DND-41 (cell line): ENCODE measurements at regions not wholly inside any gene's neighbourhood (a gene's known extent, or its start where the extent isn't known, plus 50 kb on each side); places are given as distances from the start of the nearest gene placed in this dataset.

Experiments used
- ATAC-seq: fragments of 200-7000 bp; cut with Tn5 transposase; 3 replicates; pipeline ENCODE4 v1.9.1; 2021; ENCODE audit warnings: low read depth; ENCODE audit not compliant: insufficient read depth
- DNase-seq: peaks from one replicate; pipeline ENCODE4 v3.0.0-alpha.2; 2020
- H2AFZ ChIP-seq: 2 replicates; pipeline ENCODE4 v1.6.0; 2012; ENCODE audit warnings: low read depth, low read length
- H3K27ac ChIP-seq: 2 replicates; pipeline ENCODE4 v1.5.1; 2012; ENCODE audit warnings: low read length, inconsistent platforms
- H3K27me3 ChIP-seq: fragments of 200-600 bp; sonication (generic); 2 replicates; pipeline ENCODE4 v1.6.0; 2012; ENCODE audit warnings: low read length, mild to moderate bottlenecking, inconsistent platforms; ENCODE audit not compliant: insufficient read depth, poor library complexity
- H3K36me3 ChIP-seq: 2 replicates; pipeline ENCODE4 v1.5.1; 2012; ENCODE audit warnings: low read length, inconsistent platforms; ENCODE audit not compliant: insufficient read depth
- H3K4me1 ChIP-seq: 2 replicates; pipeline ENCODE4 v1.5.1; 2012; ENCODE audit warnings: mild to moderate bottlenecking, low read length; ENCODE audit not compliant: insufficient read depth
- H3K4me2 ChIP-seq: 2 replicates; pipeline ENCODE4 v1.6.0; 2012; ENCODE audit warnings: mild to moderate bottlenecking, moderate library complexity, low read length, inconsistent platforms; ENCODE audit not compliant: insufficient read depth
- H3K4me3 ChIP-seq, 2 experiments: fragments of 200-600 bp in 1 of 2; shearing (Covaris generic) in 1 of 2; 2 replicates each; pipeline ENCODE4 v1.5.1; 2012 to 2016; ENCODE audit warnings: inconsistent platforms in 2 of 2, low read length in 2 of 2, mild to moderate bottlenecking in 2 of 2, low read depth in 1 of 2, moderate library complexity in 1 of 2
- H3K79me2 ChIP-seq: 2 replicates; pipeline ENCODE4 v1.6.0; 2012; ENCODE audit warnings: low read length, inconsistent platforms; ENCODE audit not compliant: insufficient read depth
- H3K9ac ChIP-seq: 2 replicates; pipeline ENCODE4 v1.6.0; 2012; ENCODE audit warnings: low read depth, mild to moderate bottlenecking, inconsistent platforms, low read length, moderate library complexity
- H3K9me3 ChIP-seq: 2 replicates; pipeline ENCODE4 v1.5.1; 2012; ENCODE audit warnings: low read length, moderate library complexity, mild to moderate bottlenecking, inconsistent platforms; ENCODE audit not compliant: insufficient read depth, severe bottlenecking
- H4K20me1 ChIP-seq: 2 replicates; pipeline ENCODE4 v1.6.0; 2012; ENCODE audit warnings: low read length; ENCODE audit not compliant: insufficient read depth
- EZH2 ChIP-seq: IDR thresholded peaks from 3 replicates; pipeline ENCODE4 v1.6.1; 2012; ENCODE audit warnings: borderline replicate concordance, low read depth, mild to moderate bottlenecking, moderate library complexity, low read length, inconsistent platforms; ENCODE audit not compliant: severe bottlenecking
- TF ChIP-seq, protein P1 (sequence below): IDR thresholded peaks from 2 replicates; pipeline ENCODE4 v1.5.1; 2012; ENCODE audit warnings: borderline replicate concordance, low read length, moderate library complexity, mild to moderate bottlenecking; ENCODE audit not compliant: poor library complexity, severe bottlenecking; ENCODE audit errors: extremely low read depth

DNA sequence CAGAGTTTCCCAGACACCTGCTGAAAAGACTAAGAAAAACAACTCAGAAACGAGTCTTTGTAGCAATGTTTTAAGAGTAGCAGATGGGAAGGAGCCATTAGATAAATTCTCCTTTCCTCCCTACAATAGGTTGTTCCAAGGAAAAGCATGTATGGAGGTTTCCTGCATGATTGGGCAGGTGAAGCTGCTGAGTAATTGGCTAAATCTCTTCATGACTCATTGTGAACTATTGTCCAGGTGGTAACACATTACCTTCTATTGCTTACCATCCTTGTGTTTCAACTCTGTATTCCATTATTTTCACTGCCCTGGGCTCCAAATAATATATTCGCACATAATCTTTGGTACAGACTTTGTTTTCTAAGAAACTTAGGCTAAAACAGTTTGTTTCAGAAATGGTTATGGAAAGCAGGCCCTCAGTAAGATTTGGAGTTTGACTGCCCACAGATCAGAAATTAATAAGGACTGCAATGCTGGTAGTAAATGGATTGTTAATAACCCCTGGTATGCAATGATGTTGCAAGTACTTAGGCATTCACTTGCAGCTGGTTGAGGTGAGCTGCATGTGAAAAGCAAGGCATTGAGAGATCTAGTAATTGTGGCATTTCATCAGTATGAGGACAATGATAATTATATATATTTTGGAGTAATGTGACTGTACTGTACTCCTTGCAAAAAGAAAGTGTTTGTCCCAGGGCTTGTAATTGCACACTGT lies 281.4 kb upstream of the VLDLR start:
- DNase-seq: no peak
- TF ChIP-seq, protein P1, sequence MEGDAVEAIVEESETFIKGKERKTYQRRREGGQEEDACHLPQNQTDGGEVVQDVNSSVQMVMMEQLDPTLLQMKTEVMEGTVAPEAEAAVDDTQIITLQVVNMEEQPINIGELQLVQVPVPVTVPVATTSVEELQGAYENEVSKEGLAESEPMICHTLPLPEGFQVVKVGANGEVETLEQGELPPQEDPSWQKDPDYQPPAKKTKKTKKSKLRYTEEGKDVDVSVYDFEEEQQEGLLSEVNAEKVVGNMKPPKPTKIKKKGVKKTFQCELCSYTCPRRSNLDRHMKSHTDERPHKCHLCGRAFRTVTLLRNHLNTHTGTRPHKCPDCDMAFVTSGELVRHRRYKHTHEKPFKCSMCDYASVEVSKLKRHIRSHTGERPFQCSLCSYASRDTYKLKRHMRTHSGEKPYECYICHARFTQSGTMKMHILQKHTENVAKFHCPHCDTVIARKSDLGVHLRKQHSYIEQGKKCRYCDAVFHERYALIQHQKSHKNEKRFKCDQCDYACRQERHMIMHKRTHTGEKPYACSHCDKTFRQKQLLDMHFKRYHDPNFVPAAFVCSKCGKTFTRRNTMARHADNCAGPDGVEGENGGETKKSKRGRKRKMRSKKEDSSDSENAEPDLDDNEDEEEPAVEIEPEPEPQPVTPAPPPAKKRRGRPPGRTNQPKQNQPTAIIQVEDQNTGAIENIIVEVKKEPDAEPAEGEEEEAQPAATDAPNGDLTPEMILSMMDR: no peak
- no peak for TF ChIP-seq EZH2

DNA sequence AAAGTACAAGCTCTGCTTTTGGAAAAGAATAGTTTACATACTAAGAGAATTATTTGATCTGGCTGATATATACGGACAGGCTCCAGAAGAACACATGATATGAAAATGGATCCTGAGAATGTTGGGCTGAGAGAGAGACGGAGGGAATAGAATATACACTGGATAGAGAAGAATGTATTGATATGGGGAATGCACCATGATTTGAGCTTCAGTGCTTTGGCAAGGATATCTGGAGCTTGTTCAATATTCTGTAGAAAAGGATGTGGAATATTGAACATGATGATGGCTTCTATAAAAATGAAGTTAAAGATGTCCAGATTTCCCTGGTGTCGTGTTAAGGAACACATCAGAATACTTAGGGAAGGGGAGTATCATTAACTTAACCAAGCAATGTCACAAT lies 280.5 kb upstream of the VLDLR start:
- H3K4me2 ChIP-seq: no peak overlapping the region
- no peak overlapping the region for H2AFZ ChIP-seq
- ATAC-seq (no peak), DNase-seq (no peak)
- H3K9ac ChIP-seq: no peak overlapping the region
- H3K36me3 ChIP-seq: no peaks in the 10 kb centered on the region
- no peaks in the 10 kb centered on the region for H3K9me3 ChIP-seq
- H3K4me3 ChIP-seq: no peak overlapping the region
- no peaks in the 10 kb centered on the region for H3K79me2 ChIP-seq
- no peak overlapping the region for H3K27ac ChIP-seq
- no peaks in the 10 kb centered on the region for H3K4me1 ChIP-seq
- H4K20me1 ChIP-seq: no peaks in the 10 kb centered on the region
- H3K27me3 ChIP-seq: no peaks in the 10 kb centered on the region
- no peak for TF ChIP-seq EZH2
- TF ChIP-seq, protein P1: no peak

More for the DNA sequence above, 281.4 kb upstream of the VLDLR start:
- Histone ChIP-seq H3K9me3 (no peaks in the 10 kb centered on the region), H2AFZ (no peak overlapping the region), H3K27me3 (no peaks in the 10 kb centered on the region), H3K4me3 (no peak overlapping the region), H3K4me1 (no peaks in the 10 kb centered on the region), H3K79me2 (no peaks in the 10 kb centered on the region), H3K27ac (no peak overlapping the region), H3K4me2 (no peak overlapping the region), H3K36me3 (no peaks in the 10 kb centered on the region), H4K20me1 (no peaks in the 10 kb centered on the region), H3K9ac (no peak overlapping the region)
- ATAC-seq: no peak

DNA sequence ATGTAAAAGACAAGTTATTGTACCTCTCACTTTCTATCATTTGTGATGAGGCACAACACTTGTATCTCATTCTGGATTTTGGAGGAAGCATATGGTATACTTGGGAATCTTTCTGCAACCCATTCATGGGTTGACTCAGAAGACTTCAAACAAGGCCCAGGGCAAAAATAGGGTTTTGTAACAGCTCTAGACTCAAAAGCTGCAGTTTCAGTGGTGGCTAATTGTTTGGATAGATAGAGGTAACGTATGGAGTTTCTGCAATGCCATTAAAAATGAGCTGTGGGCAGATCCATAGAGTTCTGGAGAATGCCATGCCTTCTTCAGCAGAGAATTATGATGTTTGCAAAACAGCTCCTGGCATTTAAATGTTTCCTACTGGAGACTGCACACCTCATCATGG lies 279.6 kb upstream of the VLDLR start:
- Histone ChIP-seq H3K27ac (no peak overlapping the region), H2AFZ (no peak overlapping the region), H3K9ac (no peak overlapping the region), H3K4me2 (no peak overlapping the region), H3K4me1 (no peaks in the 10 kb centered on the region), H3K36me3 (no peaks in the 10 kb centered on the region), H4K20me1 (no peaks in the 10 kb centered on the region), H3K4me3 (no peak overlapping the region), H3K9me3 (no peaks in the 10 kb centered on the region), H3K27me3 (no peaks in the 10 kb centered on the region), H3K79me2 (no peaks in the 10 kb centered on the region)
- TF ChIP-seq EZH2: no peak
- TF ChIP-seq, protein P1: no peak
- DNase-seq (no peak), ATAC-seq (no peak)
